Spleen (tissue), 11 donors: ENCODE measurements at regions not wholly inside any gene's neighbourhood (a gene's known extent, or its start where the extent isn't known, plus 50 kb on each side); places are given as distances from the start of the nearest gene placed in this dataset.

Source experiments
- DNase-seq: peaks from one replicate; pipeline ENCODE4 v3.0.0-alpha.2; 2020
- H3K27ac ChIP-seq, 8 donors: fragments of 200-600 bp; sonication (generic) in 7 of 8; 1 replicate in 4 of 8; 2 replicates in 4 of 8; pipeline versions ENCODE4 v1.5.0 to v1.8.0; 2016 to 2021; ENCODE audit warnings: inconsistent platforms in 4 of 8, mild to moderate bottlenecking in 4 of 8, moderate library complexity in 1 of 8
- H3K27me3 ChIP-seq, 7 donors: fragments of 200-600 bp; sonication (generic) in 6 of 7; replicated peaks in 1 of 7; 1 replicate in 4 of 7; 2 replicates in 3 of 7; pipeline versions ENCODE4 v1.5.0 to v1.8.0; 2016 to 2021; ENCODE audit warnings: inconsistent platforms in 3 of 7, mild to moderate bottlenecking in 1 of 7
- H3K36me3 ChIP-seq, 6 donors: fragments of 200-600 bp; sonication (generic) in 5 of 6; 1 replicate in 4 of 6; 2 replicates in 2 of 6; pipeline versions ENCODE4 v1.5.0 to v1.8.0; 2016 to 2021; ENCODE audit warnings: inconsistent platforms in 2 of 6
- H3K4me1 ChIP-seq, 6 donors: fragments of 200-600 bp; sonication (generic) in 5 of 6; 1 replicate in 3 of 6; 2 replicates in 3 of 6; pipeline versions ENCODE4 v1.5.0 to v1.8.0; 2016 to 2021; ENCODE audit warnings: inconsistent platforms in 3 of 6
- H3K4me3 ChIP-seq, 8 donors: fragments of 200-600 bp; sonication (generic) in 7 of 8; 1 replicate in 4 of 8; 2 replicates in 4 of 8; pipeline versions ENCODE4 v1.5.0 to v1.8.0; 2016 to 2021; ENCODE audit warnings: inconsistent platforms in 4 of 8, mild to moderate bottlenecking in 4 of 8, moderate library complexity in 2 of 8
- H3K9me3 ChIP-seq, 8 donors: fragments of 200-600 bp; sonication (generic) in 7 of 8; 1 replicate in 4 of 8; 2 replicates in 4 of 8; pipeline versions ENCODE4 v1.5.0 to v1.8.0; 2016 to 2021; ENCODE audit warnings: inconsistent platforms in 4 of 8
- POLR2A ChIP-seq, 3 donors: fragments of 450-650 bp; IDR thresholded peaks; one replicate each; pipeline ENCODE4 v1.5.1; 2017; ENCODE audit warnings: antibody characterized with exemption in 3 of 3, mild to moderate bottlenecking in 1 of 3
- POLR2AphosphoS5 ChIP-seq, 3 donors: sonication (generic); formaldehyde crosslinking; IDR thresholded peaks; one replicate each; pipeline ENCODE4 v1.5.1; 2017; ENCODE audit warnings: antibody characterized with exemption in 3 of 3
- WGBS, 5 donors: extraction: QIAGEN DNeasy Blood & Tissue Kit in 3 of 5; methylation state at CpG; one replicate each; pipeline versions ENCODE4 v1.1.5 to v1.1.7; 2013 to 2018; 5-methylcytosine and 5-hydroxymethylcytosine counted together
- intact Hi-C: fragments of 100-400 bp; cut with DNase I; formaldehyde crosslinking; loops from one replicate; pipeline ENCODE4 v1.15.0; 2023; ENCODE audit warnings: low total_unique reads
- TF ChIP-seq, protein P1 (sequence below), 11 experiments: fragments of 200-600 bp in 7 of 11; fragments of 450-650 bp in 4 of 11; sonication (generic) in 4 of 11; IDR thresholded peaks in 8 of 11; conservative IDR thresholded peaks in 3 of 11; 1 replicate in 7 of 11; 2 replicates in 4 of 11; pipeline versions ENCODE4 v1.4.0 to v1.8.0; 2016 to 2021; ENCODE audit warnings: antibody characterized with exemption in 11 of 11, inconsistent platforms in 4 of 11, mild to moderate bottlenecking in 1 of 11
- donor health status: healthy with polysubstance abuse.
- donor health status: DM: no; HTN: no; CAD: no; lungs with moderate emphysema.
- donor health status: DM: no; HTN: no; CAD: no.
- donor health status: Bipolar disorder and iron deficiency.
- donor health status: healthy.
- donor health status: DM: no; HTN: no; CAD: no.
- donor health status: DM: yes; HTN: yes; CAD: no.

DNA sequence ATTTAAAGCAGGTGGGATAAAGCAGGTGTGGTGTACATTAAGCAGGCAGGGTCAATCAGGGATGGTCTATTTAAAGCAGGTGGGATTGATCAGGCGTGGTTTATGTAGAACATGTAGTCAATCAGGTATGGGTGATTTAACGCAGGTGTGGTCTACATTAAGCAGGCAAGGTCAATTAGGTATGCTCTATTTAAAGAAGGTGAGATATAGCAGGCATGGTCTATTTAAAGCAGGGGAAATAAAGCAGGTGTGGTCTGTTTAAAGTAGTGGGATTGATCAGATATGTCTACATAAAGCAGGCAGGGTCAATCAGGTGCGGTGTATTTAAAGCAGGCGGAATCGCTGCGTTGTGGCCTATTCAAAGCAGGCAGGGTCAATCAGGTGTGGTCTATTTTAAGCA, 88.6 kb upstream of the MXRA5 start:
- Histone ChIP-seq H3K4me3 (no peak overlapping the region), H3K4me1 (no peaks in the 10 kb centered on the region), H3K27me3 (no peaks in the 10 kb centered on the region), H3K36me3 (no peaks in the 10 kb centered on the region), H3K27ac (no peak overlapping the region), H3K9me3 (no peaks in the 10 kb centered on the region)
- 89 to 95% (median 93%) methylated on average over 6 of the region's 6 CpGs for WGBS, 5 donors
- TF ChIP-seq, protein P1, sequence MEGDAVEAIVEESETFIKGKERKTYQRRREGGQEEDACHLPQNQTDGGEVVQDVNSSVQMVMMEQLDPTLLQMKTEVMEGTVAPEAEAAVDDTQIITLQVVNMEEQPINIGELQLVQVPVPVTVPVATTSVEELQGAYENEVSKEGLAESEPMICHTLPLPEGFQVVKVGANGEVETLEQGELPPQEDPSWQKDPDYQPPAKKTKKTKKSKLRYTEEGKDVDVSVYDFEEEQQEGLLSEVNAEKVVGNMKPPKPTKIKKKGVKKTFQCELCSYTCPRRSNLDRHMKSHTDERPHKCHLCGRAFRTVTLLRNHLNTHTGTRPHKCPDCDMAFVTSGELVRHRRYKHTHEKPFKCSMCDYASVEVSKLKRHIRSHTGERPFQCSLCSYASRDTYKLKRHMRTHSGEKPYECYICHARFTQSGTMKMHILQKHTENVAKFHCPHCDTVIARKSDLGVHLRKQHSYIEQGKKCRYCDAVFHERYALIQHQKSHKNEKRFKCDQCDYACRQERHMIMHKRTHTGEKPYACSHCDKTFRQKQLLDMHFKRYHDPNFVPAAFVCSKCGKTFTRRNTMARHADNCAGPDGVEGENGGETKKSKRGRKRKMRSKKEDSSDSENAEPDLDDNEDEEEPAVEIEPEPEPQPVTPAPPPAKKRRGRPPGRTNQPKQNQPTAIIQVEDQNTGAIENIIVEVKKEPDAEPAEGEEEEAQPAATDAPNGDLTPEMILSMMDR (IDR thresholded peaks at IDR 0.05 in 8 of 11, conservative IDR thresholded peaks at IDR 0.05 in 3 of 11) = no peak
- TF ChIP-seq POLR2AphosphoS5 (IDR thresholded peaks at IDR 0.05) (no peak), POLR2A (IDR thresholded peaks at IDR 0.05) (no peak)
- no peak for DNase-seq
- intact Hi-C loops = no loop called here

GRCh38 chrX:3428792-3429191, 82.3 kb upstream of the MXRA5 start:
- no peaks in the 10 kb centered on the region for H3K36me3 ChIP-seq
- H3K27ac ChIP-seq = no peak overlapping the region
- no peak overlapping the region for H3K4me3 ChIP-seq
- DNase-seq = no peak
- H3K4me1 ChIP-seq = no peaks in the 10 kb centered on the region
- TF ChIP-seq POLR2AphosphoS5 (IDR thresholded peaks at IDR 0.05) = no peak
- TF ChIP-seq, protein P1 (IDR thresholded peaks at IDR 0.05 in 8 of 11, conservative IDR thresholded peaks at IDR 0.05 in 3 of 11) = no peak
- no peak for TF ChIP-seq POLR2A (IDR thresholded peaks at IDR 0.05)
- no peaks in the 10 kb centered on the region for H3K27me3 ChIP-seq
- WGBS, 5 donors = 33 to 68% (median 43%) methylated on average over 2 of the region's 2 CpGs
- H3K9me3 ChIP-seq = peaks cover 0 to 4% (median 0%) of the 10 kb centered on the region in 8 donors
- intact Hi-C loops = no loop called here

GRCh38 chrX:3426552-3426951, 80.1 kb upstream of the MXRA5 start:
- Histone ChIP-seq H3K4me3 (no peak overlapping the region), H3K36me3 (no peaks in the 10 kb centered on the region), H3K27me3 (no peaks in the 10 kb centered on the region), H3K9me3 (peaks cover 0 to 4% (median 0%) of the 10 kb centered on the region in 8 donors), H3K27ac (no peak overlapping the region), H3K4me1 (no peaks in the 10 kb centered on the region)
- intact Hi-C loops = no loop called here
- 88 to 97% (median 93%) methylated on average over 2 of the region's 2 CpGs for WGBS, 5 donors
- TF ChIP-seq POLR2A (IDR thresholded peaks at IDR 0.05) = no peak
- no peak for TF ChIP-seq POLR2AphosphoS5 (IDR thresholded peaks at IDR 0.05)
- TF ChIP-seq, protein P1 (IDR thresholded peaks at IDR 0.05 in 8 of 11, conservative IDR thresholded peaks at IDR 0.05 in 3 of 11) = no peak
- no peak for DNase-seq

DNA sequence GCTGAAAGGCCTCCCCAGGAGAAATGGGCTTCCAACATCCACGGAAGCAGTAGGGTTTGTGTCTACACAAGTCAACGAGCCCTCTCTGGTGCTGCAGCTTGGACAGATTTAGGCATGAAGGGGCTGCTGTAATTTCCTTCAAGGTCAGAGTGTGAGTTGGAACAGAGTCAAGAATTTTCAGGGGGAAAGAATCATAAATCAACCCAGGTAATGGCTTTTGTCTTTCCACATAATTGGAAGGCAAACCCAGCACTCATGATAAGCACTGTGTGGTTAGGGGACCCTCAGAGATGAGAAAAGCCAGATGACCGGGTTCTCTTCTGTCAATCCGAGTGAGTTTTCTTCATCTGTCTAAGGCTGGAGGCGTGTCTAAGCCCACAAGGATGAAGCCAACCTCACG, 78.6 kb upstream of the MXRA5 start:
- Histone ChIP-seq H3K4me1 (no peaks in the 10 kb centered on the region), H3K36me3 (no peaks in the 10 kb centered on the region), H3K4me3 (no peak overlapping the region), H3K27me3 (no peaks in the 10 kb centered on the region), H3K9me3 (peaks cover 0 to 4% (median 0%) of the 10 kb centered on the region in 8 donors), H3K27ac (no peak overlapping the region)
- intact Hi-C loops = no loop called here
- TF ChIP-seq, protein P1 (IDR thresholded peaks at IDR 0.05 in 8 of 11, conservative IDR thresholded peaks at IDR 0.05 in 3 of 11) = no peak
- TF ChIP-seq POLR2AphosphoS5 (IDR thresholded peaks at IDR 0.05) (no peak), POLR2A (IDR thresholded peaks at IDR 0.05) (no peak)
- 51 to 69% (median 65%) methylated on average over 4 to 6 of the region's 6 CpGs for WGBS, 5 donors
- DNase-seq = no peak
